ENCODE measurements at regions not wholly inside any gene's neighbourhood (a gene's known extent, or its start where the extent isn't known, plus 50 kb on each side); places are given as distances from the start of the nearest gene placed in this dataset.

DNA sequence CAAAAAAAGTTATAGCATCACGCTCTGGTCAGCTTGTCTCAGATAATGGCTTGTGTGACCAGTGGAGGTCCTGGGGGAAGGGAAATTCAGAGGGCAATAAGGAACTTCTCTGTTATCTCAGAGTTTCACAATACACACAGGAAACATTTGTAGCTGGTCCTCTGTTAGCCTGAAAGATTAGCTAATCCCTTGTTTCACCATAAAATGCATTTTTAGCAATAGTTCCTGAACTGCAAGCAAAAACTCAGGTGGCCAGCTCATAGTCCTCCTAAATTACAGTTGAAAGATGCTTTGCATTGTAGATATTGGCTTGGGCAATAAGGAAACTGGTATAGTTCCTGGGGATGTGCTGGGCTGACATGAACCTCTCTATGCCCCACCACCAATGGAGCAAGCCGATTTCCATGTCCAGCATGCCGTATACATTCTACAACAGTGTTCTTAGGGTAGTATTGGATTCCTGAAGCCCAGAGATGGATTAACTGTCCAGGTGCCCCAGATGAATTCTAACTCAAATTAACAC is 141.5 kb upstream of the TBL1XR1 start (continued):
- TF ChIP-seq REXO4 (CRISPR knock-in tag; IDR thresholded peaks at IDR 0.05; ENCODE audit: borderline replicate concordance) (no peak), SKI (IDR thresholded peaks at IDR 0.05; ENCODE audit: partially characterized antibody) (no peak), KAT7 (CRISPR knock-in tag; IDR thresholded peaks at IDR 0.05; ENCODE audit: borderline replicate concordance) (0 out of 2 replicates have a peak, but pooled peaks have one; percentile 27), ZNF446 (CRISPR knock-in tag; IDR thresholded peaks at IDR 0.05) (no peak), ZBTB7B (CRISPR knock-in tag; IDR thresholded peaks at IDR 0.05) (peak; percentile 65), NAIF1 (CRISPR knock-in tag; IDR thresholded peaks at IDR 0.05; ENCODE audit: borderline replicate concordance) (no peak), CHD4 (IDR thresholded peaks at IDR 0.05; ENCODE audit: borderline replicate concordance, low read length) (no peak), THAP11 (CRISPR knock-in tag; IDR thresholded peaks at IDR 0.05) (no peak; the same call in 1 of the 2 replicates), JUN (CRISPR knock-in tag; IDR thresholded peaks at IDR 0.05) (0 out of 2 replicates have a peak, but pooled peaks have one; percentile 25), SOX6 (IDR thresholded peaks at IDR 0.05) (no peak), SOX6 (CRISPR knock-in tag; IDR thresholded peaks at IDR 0.05) (peak; percentile 95), NR2F1 (CRISPR knock-in tag; IDR thresholded peaks at IDR 0.05) (no peak)
- TF ChIP-seq, protein P1, sequence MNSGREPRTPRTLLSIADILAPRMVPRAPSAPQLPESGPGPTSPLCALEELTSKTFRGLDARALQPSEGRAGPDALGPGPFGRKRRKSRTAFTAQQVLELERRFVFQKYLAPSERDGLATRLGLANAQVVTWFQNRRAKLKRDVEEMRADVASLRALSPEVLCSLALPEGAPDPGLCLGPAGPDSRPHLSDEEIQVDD (CRISPR knock-in tag; IDR thresholded peaks at IDR 0.05; ENCODE audit: borderline replicate concordance), result no peak
- TF ChIP-seq, protein P2, sequence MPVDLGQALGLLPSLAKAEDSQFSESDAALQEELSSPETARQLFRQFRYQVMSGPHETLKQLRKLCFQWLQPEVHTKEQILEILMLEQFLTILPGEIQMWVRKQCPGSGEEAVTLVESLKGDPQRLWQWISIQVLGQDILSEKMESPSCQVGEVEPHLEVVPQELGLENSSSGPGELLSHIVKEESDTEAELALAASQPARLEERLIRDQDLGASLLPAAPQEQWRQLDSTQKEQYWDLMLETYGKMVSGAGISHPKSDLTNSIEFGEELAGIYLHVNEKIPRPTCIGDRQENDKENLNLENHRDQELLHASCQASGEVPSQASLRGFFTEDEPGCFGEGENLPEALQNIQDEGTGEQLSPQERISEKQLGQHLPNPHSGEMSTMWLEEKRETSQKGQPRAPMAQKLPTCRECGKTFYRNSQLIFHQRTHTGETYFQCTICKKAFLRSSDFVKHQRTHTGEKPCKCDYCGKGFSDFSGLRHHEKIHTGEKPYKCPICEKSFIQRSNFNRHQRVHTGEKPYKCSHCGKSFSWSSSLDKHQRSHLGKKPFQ (CRISPR knock-in tag; IDR thresholded peaks at IDR 0.05; ENCODE audit: insufficient replicate concordance), result no peak
- TF ChIP-seq, protein P3, sequence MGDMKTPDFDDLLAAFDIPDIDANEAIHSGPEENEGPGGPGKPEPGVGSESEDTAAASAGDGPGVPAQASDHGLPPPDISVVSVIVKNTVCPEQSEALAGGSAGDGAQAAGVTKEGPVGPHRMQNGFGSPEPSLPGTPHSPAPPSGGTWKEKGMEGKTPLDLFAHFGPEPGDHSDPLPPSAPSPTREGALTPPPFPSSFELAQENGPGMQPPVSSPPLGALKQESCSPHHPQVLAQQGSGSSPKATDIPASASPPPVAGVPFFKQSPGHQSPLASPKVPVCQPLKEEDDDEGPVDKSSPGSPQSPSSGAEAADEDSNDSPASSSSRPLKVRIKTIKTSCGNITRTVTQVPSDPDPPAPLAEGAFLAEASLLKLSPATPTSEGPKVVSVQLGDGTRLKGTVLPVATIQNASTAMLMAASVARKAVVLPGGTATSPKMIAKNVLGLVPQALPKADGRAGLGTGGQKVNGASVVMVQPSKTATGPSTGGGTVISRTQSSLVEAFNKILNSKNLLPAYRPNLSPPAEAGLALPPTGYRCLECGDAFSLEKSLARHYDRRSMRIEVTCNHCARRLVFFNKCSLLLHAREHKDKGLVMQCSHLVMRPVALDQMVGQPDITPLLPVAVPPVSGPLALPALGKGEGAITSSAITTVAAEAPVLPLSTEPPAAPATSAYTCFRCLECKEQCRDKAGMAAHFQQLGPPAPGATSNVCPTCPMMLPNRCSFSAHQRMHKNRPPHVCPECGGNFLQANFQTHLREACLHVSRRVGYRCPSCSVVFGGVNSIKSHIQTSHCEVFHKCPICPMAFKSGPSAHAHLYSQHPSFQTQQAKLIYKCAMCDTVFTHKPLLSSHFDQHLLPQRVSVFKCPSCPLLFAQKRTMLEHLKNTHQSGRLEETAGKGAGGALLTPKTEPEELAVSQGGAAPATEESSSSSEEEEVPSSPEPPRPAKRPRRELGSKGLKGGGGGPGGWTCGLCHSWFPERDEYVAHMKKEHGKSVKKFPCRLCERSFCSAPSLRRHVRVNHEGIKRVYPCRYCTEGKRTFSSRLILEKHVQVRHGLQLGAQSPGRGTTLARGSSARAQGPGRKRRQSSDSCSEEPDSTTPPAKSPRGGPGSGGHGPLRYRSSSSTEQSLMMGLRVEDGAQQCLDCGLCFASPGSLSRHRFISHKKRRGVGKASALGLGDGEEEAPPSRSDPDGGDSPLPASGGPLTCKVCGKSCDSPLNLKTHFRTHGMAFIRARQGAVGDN (CRISPR knock-in tag; IDR thresholded peaks at IDR 0.05), result no peak
- TF ChIP-seq, protein P4, sequence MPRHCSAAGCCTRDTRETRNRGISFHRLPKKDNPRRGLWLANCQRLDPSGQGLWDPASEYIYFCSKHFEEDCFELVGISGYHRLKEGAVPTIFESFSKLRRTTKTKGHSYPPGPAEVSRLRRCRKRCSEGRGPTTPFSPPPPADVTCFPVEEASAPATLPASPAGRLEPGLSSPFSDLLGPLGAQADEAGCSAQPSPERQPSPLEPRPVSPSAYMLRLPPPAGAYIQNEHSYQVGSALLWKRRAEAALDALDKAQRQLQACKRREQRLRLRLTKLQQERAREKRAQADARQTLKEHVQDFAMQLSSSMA (CRISPR knock-in tag; IDR thresholded peaks at IDR 0.05), result no peak
- TF ChIP-seq, protein P5, sequence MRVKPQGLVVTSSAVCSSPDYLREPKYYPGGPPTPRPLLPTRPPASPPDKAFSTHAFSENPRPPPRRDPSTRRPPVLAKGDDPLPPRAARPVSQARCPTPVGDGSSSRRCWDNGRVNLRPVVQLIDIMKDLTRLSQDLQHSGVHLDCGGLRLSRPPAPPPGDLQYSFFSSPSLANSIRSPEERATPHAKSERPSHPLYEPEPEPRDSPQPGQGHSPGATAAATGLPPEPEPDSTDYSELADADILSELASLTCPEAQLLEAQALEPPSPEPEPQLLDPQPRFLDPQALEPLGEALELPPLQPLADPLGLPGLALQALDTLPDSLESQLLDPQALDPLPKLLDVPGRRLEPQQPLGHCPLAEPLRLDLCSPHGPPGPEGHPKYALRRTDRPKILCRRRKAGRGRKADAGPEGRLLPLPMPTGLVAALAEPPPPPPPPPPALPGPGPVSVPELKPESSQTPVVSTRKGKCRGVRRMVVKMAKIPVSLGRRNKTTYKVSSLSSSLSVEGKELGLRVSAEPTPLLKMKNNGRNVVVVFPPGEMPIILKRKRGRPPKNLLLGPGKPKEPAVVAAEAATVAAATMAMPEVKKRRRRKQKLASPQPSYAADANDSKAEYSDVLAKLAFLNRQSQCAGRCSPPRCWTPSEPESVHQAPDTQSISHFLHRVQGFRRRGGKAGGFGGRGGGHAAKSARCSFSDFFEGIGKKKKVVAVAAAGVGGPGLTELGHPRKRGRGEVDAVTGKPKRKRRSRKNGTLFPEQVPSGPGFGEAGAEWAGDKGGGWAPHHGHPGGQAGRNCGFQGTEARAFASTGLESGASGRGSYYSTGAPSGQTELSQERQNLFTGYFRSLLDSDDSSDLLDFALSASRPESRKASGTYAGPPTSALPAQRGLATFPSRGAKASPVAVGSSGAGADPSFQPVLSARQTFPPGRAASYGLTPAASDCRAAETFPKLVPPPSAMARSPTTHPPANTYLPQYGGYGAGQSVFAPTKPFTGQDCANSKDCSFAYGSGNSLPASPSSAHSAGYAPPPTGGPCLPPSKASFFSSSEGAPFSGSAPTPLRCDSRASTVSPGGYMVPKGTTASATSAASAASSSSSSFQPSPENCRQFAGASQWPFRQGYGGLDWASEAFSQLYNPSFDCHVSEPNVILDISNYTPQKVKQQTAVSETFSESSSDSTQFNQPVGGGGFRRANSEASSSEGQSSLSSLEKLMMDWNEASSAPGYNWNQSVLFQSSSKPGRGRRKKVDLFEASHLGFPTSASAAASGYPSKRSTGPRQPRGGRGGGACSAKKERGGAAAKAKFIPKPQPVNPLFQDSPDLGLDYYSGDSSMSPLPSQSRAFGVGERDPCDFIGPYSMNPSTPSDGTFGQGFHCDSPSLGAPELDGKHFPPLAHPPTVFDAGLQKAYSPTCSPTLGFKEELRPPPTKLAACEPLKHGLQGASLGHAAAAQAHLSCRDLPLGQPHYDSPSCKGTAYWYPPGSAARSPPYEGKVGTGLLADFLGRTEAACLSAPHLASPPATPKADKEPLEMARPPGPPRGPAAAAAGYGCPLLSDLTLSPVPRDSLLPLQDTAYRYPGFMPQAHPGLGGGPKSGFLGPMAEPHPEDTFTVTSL (CRISPR knock-in tag; IDR thresholded peaks at IDR 0.05; ENCODE audit: borderline replicate concordance), result peak; percentile 80
